SU-DHL-6 (cell line): ENCODE measurements at regions not wholly inside any gene's neighbourhood (a gene's known extent, or its start where the extent isn't known, plus 50 kb on each side); places are given as distances from the start of the nearest gene placed in this dataset.

Experiments
- H2AFZ ChIP-seq: fragments of 200-600 bp; sonication (generic); 2 replicates; pipeline ENCODE4 v1.6.1; 2014; ENCODE audit warnings: low read depth, mild to moderate bottlenecking, moderate library complexity, mixed read lengths, antibody characterized with exemption, low read length; ENCODE audit not compliant: severe bottlenecking
- H3F3A ChIP-seq: fragments of 200-600 bp; shearing (Covaris generic); 2 replicates; pipeline ENCODE4 v1.6.0; 2016; ENCODE audit warnings: antibody characterized with exemption, mild to moderate bottlenecking; ENCODE audit not compliant: insufficient read depth
- H3K27ac ChIP-seq: fragments of 200-600 bp; sonication (generic); 2 replicates; pipeline ENCODE4 v1.5.1; 2016; ENCODE audit warnings: low read depth, mild to moderate bottlenecking, low read length, moderate library complexity, mixed read lengths
- H3K27me3 ChIP-seq: fragments of 200-600 bp; sonication (generic), shearing (Covaris generic); 2 replicates; pipeline ENCODE4 v1.6.0; 2014; ENCODE audit warnings: mild to moderate bottlenecking, low read length
- H3K36me3 ChIP-seq: fragments of 200-600 bp; sonication (generic); 2 replicates; pipeline ENCODE4 v1.6.1; 2014; ENCODE audit warnings: mild to moderate bottlenecking, low read length, mixed read lengths
- H3K4me2 ChIP-seq: fragments of 300-600, 200-600 bp; shearing (Covaris generic), sonication (generic); 2 replicates; pipeline ENCODE4 v1.6.0; 2014; ENCODE audit warnings: low read length, low read depth, mild to moderate bottlenecking; ENCODE audit not compliant: poor library complexity, severe bottlenecking
- H3K4me3 ChIP-seq: fragments of 200-600 bp; sonication (generic); 2 replicates; pipeline ENCODE4 v1.5.1; 2014; ENCODE audit warnings: antibody characterized with exemption, low read length, mild to moderate bottlenecking, mixed read lengths; ENCODE audit not compliant: insufficient read depth, poor library complexity, severe bottlenecking
- H3K79me2 ChIP-seq: fragments of 200-600 bp; sonication (generic); 2 replicates; pipeline ENCODE4 v1.6.1; 2014; ENCODE audit warnings: mild to moderate bottlenecking, low read length, moderate library complexity; ENCODE audit not compliant: insufficient read depth
- H3K9ac ChIP-seq: fragments of 200-600 bp; sonication (generic); 2 replicates; pipeline ENCODE4 v1.7.0; 2014; ENCODE audit warnings: mild to moderate bottlenecking, low read length
- H3K9me2 ChIP-seq: fragments of 200-600 bp; sonication (generic); replicated peaks from 2 replicates; pipeline ENCODE4 v1.6.1; 2014; ENCODE audit warnings: low read length; ENCODE audit not compliant: insufficient read depth
- H3K9me3 ChIP-seq: fragments of 200-600 bp; sonication (generic); 2 replicates; pipeline ENCODE4 v1.6.1; 2014; ENCODE audit warnings: low read length, mixed read lengths; ENCODE audit not compliant: insufficient read depth
- H4K20me1 ChIP-seq: fragments of 200-600 bp; sonication (generic); 2 replicates; pipeline ENCODE4 v1.6.1; 2014; ENCODE audit warnings: low read depth, mild to moderate bottlenecking, antibody characterized with exemption, low read length, moderate library complexity, mixed read lengths
- EZH2phosphoT487 ChIP-seq: fragments of 200-600 bp; sonication (generic), shearing (Covaris generic); conservative IDR thresholded peaks from 2 replicates; pipeline ENCODE4 v1.6.1; 2018; ENCODE audit warnings: mild to moderate bottlenecking, antibody characterized with exemption, low read length, moderate library complexity, mixed read lengths
- TF ChIP-seq, protein P1 (sequence below): fragments of 200-600 bp; sonication (generic); IDR thresholded peaks from one replicate; pipeline ENCODE4 v1.5.1; 2017; ENCODE audit warnings: antibody characterized with exemption, mild to moderate bottlenecking, low read length, moderate library complexity; ENCODE audit not compliant: insufficient read depth, poor library complexity, severe bottlenecking

- H3K36me3 ChIP-seq: no peaks in the 10 kb centered on the region
Observed at GRCh38 chr6:1015825-1016224, 296.1 kb upstream of the FOXQ1 start.

DNA sequence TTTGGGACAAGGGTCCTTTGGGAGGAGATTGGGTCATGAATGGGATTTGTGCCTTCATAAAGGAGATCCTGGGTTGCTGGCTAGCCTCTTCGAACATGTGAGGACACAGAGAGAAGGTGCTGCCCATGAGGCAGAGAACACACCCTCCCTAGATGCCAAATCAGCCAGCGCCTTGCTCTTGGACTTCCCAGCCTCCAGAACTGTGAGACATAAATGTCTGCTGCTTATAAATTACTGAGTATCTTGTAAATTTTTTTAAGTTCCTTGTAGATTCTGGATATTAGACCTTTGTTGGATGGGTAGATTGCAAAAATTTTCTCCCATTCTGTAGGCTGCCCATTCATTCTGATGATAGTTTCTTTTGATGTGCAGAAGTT, 297.5 kb upstream of the FOXQ1 start:
- Histone ChIP-seq H3K36me3 (no peaks in the 10 kb centered on the region), H3K4me3 (no peak overlapping the region), H3K79me2 (no peaks in the 10 kb centered on the region), H3K9ac (no peak overlapping the region), H3K27me3 (no peaks in the 10 kb centered on the region), H3K4me2 (no peak overlapping the region), H2AFZ (no peak overlapping the region), H3K9me2 (no peaks in the 10 kb centered on the region), H3F3A (no peaks in the 10 kb centered on the region), H4K20me1 (no peaks in the 10 kb centered on the region), H3K9me3 (no peaks in the 10 kb centered on the region), H3K27ac (no peak overlapping the region)
- no peak for TF ChIP-seq EZH2phosphoT487
- TF ChIP-seq, protein P1, sequence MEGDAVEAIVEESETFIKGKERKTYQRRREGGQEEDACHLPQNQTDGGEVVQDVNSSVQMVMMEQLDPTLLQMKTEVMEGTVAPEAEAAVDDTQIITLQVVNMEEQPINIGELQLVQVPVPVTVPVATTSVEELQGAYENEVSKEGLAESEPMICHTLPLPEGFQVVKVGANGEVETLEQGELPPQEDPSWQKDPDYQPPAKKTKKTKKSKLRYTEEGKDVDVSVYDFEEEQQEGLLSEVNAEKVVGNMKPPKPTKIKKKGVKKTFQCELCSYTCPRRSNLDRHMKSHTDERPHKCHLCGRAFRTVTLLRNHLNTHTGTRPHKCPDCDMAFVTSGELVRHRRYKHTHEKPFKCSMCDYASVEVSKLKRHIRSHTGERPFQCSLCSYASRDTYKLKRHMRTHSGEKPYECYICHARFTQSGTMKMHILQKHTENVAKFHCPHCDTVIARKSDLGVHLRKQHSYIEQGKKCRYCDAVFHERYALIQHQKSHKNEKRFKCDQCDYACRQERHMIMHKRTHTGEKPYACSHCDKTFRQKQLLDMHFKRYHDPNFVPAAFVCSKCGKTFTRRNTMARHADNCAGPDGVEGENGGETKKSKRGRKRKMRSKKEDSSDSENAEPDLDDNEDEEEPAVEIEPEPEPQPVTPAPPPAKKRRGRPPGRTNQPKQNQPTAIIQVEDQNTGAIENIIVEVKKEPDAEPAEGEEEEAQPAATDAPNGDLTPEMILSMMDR: no peak

More at GRCh38 chr6:1015825-1016224, 296.1 kb upstream of the FOXQ1 start:
- TF ChIP-seq, protein P1: no peak
- TF ChIP-seq EZH2phosphoT487: no peak
- no peaks in the 10 kb centered on the region for H3K9me3 ChIP-seq
- H3K9me2 ChIP-seq: no peaks in the 10 kb centered on the region
- no peaks in the 10 kb centered on the region for H3K79me2 ChIP-seq
- H3F3A ChIP-seq: no peaks in the 10 kb centered on the region
- H4K20me1 ChIP-seq: no peaks in the 10 kb centered on the region
- no peak overlapping the region for H2AFZ ChIP-seq
- H3K9ac ChIP-seq: no peak overlapping the region
- no peak overlapping the region for H3K27ac ChIP-seq
- no peak overlapping the region for H3K4me2 ChIP-seq
- no peak overlapping the region for H3K4me3 ChIP-seq
- no peaks in the 10 kb centered on the region for H3K27me3 ChIP-seq

DNA sequence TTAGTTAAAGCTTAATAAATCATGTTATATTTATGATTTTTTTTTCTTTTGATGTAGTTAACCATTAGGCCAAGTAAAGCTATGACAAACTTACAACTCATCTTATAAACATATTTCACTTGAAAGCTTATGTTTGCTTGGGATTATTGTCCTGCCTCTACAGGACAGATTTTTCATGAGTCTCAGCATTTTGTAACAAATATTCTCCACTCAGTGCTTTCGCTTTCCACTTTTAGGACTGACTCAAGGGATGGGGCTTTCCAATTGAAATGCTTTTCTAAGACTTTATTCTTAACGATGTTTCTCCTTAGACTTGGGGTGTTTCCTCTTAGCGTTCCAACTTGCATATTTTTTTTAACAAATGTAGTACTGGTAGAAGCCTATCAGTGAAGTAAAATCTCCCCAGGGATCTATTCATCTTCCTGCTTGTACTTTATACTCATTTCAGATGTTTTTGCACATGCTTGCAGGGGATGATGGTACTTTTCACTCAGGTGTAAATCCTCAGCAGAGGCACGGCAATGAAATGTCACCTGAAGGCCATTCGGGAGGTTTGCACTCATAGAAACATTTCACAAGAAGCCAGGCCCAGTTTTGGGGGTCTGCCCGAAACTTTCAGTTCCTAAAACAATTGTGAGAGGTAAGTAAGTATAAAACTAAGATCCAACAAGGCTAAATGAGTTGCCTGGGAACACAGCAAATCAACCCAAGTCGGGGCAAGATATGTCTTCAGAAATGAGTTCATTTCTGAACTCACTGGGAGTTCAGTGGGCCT, 298.1 kb upstream of the FOXQ1 start:
- H4K20me1 ChIP-seq: no peaks in the 10 kb centered on the region
- H3K4me3 ChIP-seq: no peak overlapping the region
- no peaks in the 10 kb centered on the region for H3K27me3 ChIP-seq
- no peaks in the 10 kb centered on the region for H3K9me2 ChIP-seq
- no peaks in the 10 kb centered on the region for H3K9me3 ChIP-seq
- no peaks in the 10 kb centered on the region for H3F3A ChIP-seq
- no peak overlapping the region for H3K27ac ChIP-seq
- H3K9ac ChIP-seq: no peak overlapping the region
- TF ChIP-seq EZH2phosphoT487: no peak
- TF ChIP-seq, protein P1: no peak
- H3K4me2 ChIP-seq: no peak overlapping the region
- no peak overlapping the region for H2AFZ ChIP-seq
- H3K79me2 ChIP-seq: no peaks in the 10 kb centered on the region
- H3K36me3 ChIP-seq: no peaks in the 10 kb centered on the region
